H9 (cell line): ENCODE measurements at regions not wholly inside any gene's neighbourhood (a gene's known extent, or its start where the extent isn't known, plus 50 kb on each side); places are given as distances from the start of the nearest gene placed in this dataset.

Source experiments
- DNase-seq: peaks from one replicate; pipeline ENCODE4 v3.0.0-alpha.2; 2017
- H2AFZ ChIP-seq: one replicate; pipeline ENCODE4 v1.6.1; 2013; ENCODE audit warnings: mild to moderate bottlenecking, low read length, control low read depth, moderate library complexity
- H2AK5ac ChIP-seq: 2 replicates; pipeline ENCODE4 v1.6.1; 2013; ENCODE audit warnings: low read length, control low read depth, mixed read lengths; ENCODE audit not compliant: insufficient read length
- H2BK120ac ChIP-seq: one replicate; pipeline ENCODE4 v1.6.1; 2013; ENCODE audit warnings: low read depth, mild to moderate bottlenecking, low read length, control low read depth, inconsistent platforms; ENCODE audit not compliant: poor library complexity, severe bottlenecking
- H2BK12ac ChIP-seq: 2 replicates; pipeline ENCODE4 v1.6.1; 2013; ENCODE audit warnings: low read length, control low read depth, mixed read lengths, low read depth; ENCODE audit not compliant: insufficient read length
- H2BK15ac ChIP-seq: 2 replicates; pipeline ENCODE4 v1.6.1; 2013; ENCODE audit warnings: low read depth, low read length, control low read depth
- H2BK20ac ChIP-seq: one replicate; pipeline ENCODE4 v1.6.1; 2013; ENCODE audit warnings: low read depth, mild to moderate bottlenecking, low read length, control low read depth, inconsistent platforms; ENCODE audit not compliant: poor library complexity, severe bottlenecking
- H2BK5ac ChIP-seq: 2 replicates; pipeline ENCODE4 v1.6.1; 2013; ENCODE audit warnings: low read length, control low read depth, mixed read lengths; ENCODE audit not compliant: insufficient read length
- H3K14ac ChIP-seq: 2 replicates; pipeline ENCODE4 v1.6.1; 2013; ENCODE audit warnings: low read length, control low read depth; ENCODE audit not compliant: insufficient read depth
- H3K18ac ChIP-seq: 2 replicates; pipeline ENCODE4 v1.6.1; 2013; ENCODE audit warnings: low read depth, mild to moderate bottlenecking, mixed read lengths, low read length, control low read depth; ENCODE audit not compliant: insufficient read length
- H3K23ac ChIP-seq: 2 replicates; pipeline ENCODE4 v1.6.1; 2013; ENCODE audit warnings: low read length, control low read depth, mixed read lengths, low read depth; ENCODE audit not compliant: insufficient read length
- H3K23me2 ChIP-seq: 2 replicates; pipeline ENCODE4 v1.6.1; 2013; ENCODE audit warnings: low read depth, mild to moderate bottlenecking, mixed read lengths, low read length, control low read depth; ENCODE audit not compliant: insufficient read length, poor library complexity, severe bottlenecking
- H3K27ac ChIP-seq: 2 replicates; pipeline ENCODE4 v1.5.1; 2013; ENCODE audit warnings: low read length, control low read depth, mixed read lengths, low read depth; ENCODE audit not compliant: insufficient read length
- H3K27me3 ChIP-seq: 2 replicates; pipeline ENCODE4 v1.6.1; 2013; ENCODE audit warnings: low read length, control low read depth, inconsistent platforms; ENCODE audit not compliant: insufficient read depth
- H3K4ac ChIP-seq: 2 replicates; pipeline ENCODE4 v1.6.1; 2013; ENCODE audit warnings: low read depth, mild to moderate bottlenecking, control low read depth, inconsistent platforms, low read length, moderate library complexity
- H3K4me1 ChIP-seq: 2 replicates; pipeline ENCODE4 v1.6.1; 2013; ENCODE audit warnings: low read length, control low read depth, inconsistent platforms; ENCODE audit not compliant: insufficient read depth
- H3K4me2 ChIP-seq: 2 replicates; pipeline ENCODE4 v1.6.1; 2013; ENCODE audit warnings: low read length, control low read depth, mixed read lengths; ENCODE audit not compliant: insufficient read length, insufficient read depth
- H3K56ac ChIP-seq: 2 replicates; pipeline ENCODE4 v1.6.1; 2013; ENCODE audit warnings: low read depth, mild to moderate bottlenecking, mixed read lengths, low read length, control low read depth; ENCODE audit not compliant: insufficient read length
- H3K79me1 ChIP-seq: 2 replicates; pipeline ENCODE4 v1.6.1; 2013; ENCODE audit warnings: low read depth, mild to moderate bottlenecking, moderate library complexity, low read length, control low read depth, inconsistent platforms; ENCODE audit not compliant: insufficient read depth, poor library complexity, severe bottlenecking
- H3K79me2 ChIP-seq: 2 replicates; pipeline ENCODE4 v1.6.1; 2013; ENCODE audit warnings: low read length, control low read depth, inconsistent platforms; ENCODE audit not compliant: insufficient read depth
- H3K9ac ChIP-seq: 2 replicates; pipeline ENCODE4 v1.6.1; 2013; ENCODE audit warnings: low read length, control low read depth, mixed read lengths; ENCODE audit not compliant: insufficient read length; ENCODE audit errors: extremely low read depth
- H3K9me3 ChIP-seq: one replicate; pipeline ENCODE4 v1.6.1; 2013; ENCODE audit warnings: low read depth, low read length, inconsistent platforms; ENCODE audit not compliant: control insufficient read depth
- H3T11ph ChIP-seq: one replicate; pipeline ENCODE4 v1.6.1; 2013; ENCODE audit warnings: mild to moderate bottlenecking, low read length, control low read depth, inconsistent platforms
- H4K20me1 ChIP-seq: one replicate; pipeline ENCODE4 v1.6.1; 2013; ENCODE audit not compliant: control insufficient read depth, insufficient read length, insufficient read depth
- H4K5ac ChIP-seq: 2 replicates; pipeline ENCODE4 v1.6.1; 2013; ENCODE audit warnings: low read depth, mild to moderate bottlenecking, mixed read lengths, low read length, control low read depth; ENCODE audit not compliant: insufficient read length
- H4K8ac ChIP-seq: replicated peaks from 2 replicates; pipeline ENCODE4 v1.6.1; 2013; ENCODE audit warnings: low read length, control low read depth, mixed read lengths, low read depth; ENCODE audit not compliant: insufficient read length
- H4K91ac ChIP-seq: 2 replicates; pipeline ENCODE4 v1.6.1; 2013; ENCODE audit warnings: low read depth, mild to moderate bottlenecking, moderate library complexity, mixed read lengths, low read length, control low read depth; ENCODE audit not compliant: insufficient read length
- H3K27ac Mint-ChIP-seq, 3 experiments: 2 replicates in 2 of 3; 3 replicates in 1 of 3; pipeline ENCODE4 v1.8.0; 2020 to 2021; ENCODE audit warnings: mixed read lengths in 3 of 3, mild to moderate bottlenecking in 1 of 3, moderate library complexity in 1 of 3
- H3K27me3 Mint-ChIP-seq: 2 replicates; pipeline ENCODE4 v1.8.0; 2021; ENCODE audit warnings: low read depth, mild to moderate bottlenecking, moderate library complexity, mixed read lengths
- H3K36me3 Mint-ChIP-seq, 3 experiments: 2 replicates in 2 of 3; 3 replicates in 1 of 3; pipeline ENCODE4 v1.8.0; 2020 to 2021; ENCODE audit warnings: low read depth in 3 of 3, mixed read lengths in 3 of 3; ENCODE audit not compliant: insufficient read depth in 1 of 3
- H3K4me1 Mint-ChIP-seq, 2 experiments: 2 replicates each; pipeline ENCODE4 v1.8.0; 2020; ENCODE audit warnings: mixed read lengths in 2 of 2
- H3K4me3 Mint-ChIP-seq, 2 experiments: 2 replicates in 1 of 2; 3 replicates in 1 of 2; pipeline ENCODE4 v1.8.0; 2020 to 2021; ENCODE audit warnings: mild to moderate bottlenecking in 2 of 2, mixed read lengths in 2 of 2, moderate library complexity in 1 of 2
- H3K9me3 Mint-ChIP-seq, 2 experiments: 2 replicates in 1 of 2; 3 replicates in 1 of 2; pipeline ENCODE4 v1.8.0; 2020; ENCODE audit warnings: mild to moderate bottlenecking in 2 of 2, mixed read lengths in 2 of 2, moderate library complexity in 1 of 2
- CTCF ChIP-seq: fragments of 200-600 bp; sonication (generic); conservative IDR thresholded peaks from 3 replicates; pipeline ENCODE4 v1.8.0; 2021; ENCODE audit warnings: antibody characterized with exemption, mild to moderate bottlenecking
- WGBS: extraction: QIAGEN DNeasy Blood & Tissue Kit; methylation state at CpG from one replicate; pipeline ENCODE4 v1.1.7; 2013; ENCODE audit warnings: missing lambda C conversion rate, low lambda C conversion rate, mixed read lengths; ENCODE audit not compliant: insufficient read length; ENCODE audit errors: extremely low coverage; 5-methylcytosine and 5-hydroxymethylcytosine counted together

- no peak for DNase-seq
- H2BK12ac ChIP-seq = no peak overlapping the region
- no peak overlapping the region for H3K14ac ChIP-seq
- Mint-ChIP-seq H3K4me3 (no peak overlapping the region), H3K36me3 (peaks cover 0 to 4% (median 0%) of the 10 kb centered on the region in 3 experiments; a peak in 1 of 7 replicates), H3K4me1 (peaks cover 29 to 41% of the 10 kb centered on the region in 2 experiments), H3K27ac (no peak overlapping the region), H3K9me3 (peaks cover 2 to 6% of the 10 kb centered on the region in 2 experiments; a peak in 2 of 5 replicates), H3K27me3 (peaks cover 14% of the 10 kb centered on the region)
- WGBS = no CpG with 5 or more reads among the region's 4 CpGs
- no peak overlapping the region for H3K4me2 ChIP-seq
- no peak overlapping the region for H2BK120ac ChIP-seq
- no peaks in the 10 kb centered on the region for H3K23me2 ChIP-seq
- TF ChIP-seq CTCF = no peak
- no peak overlapping the region for H3K4ac ChIP-seq
- no peak overlapping the region for H2BK15ac ChIP-seq
- no peak overlapping the region for H3K56ac ChIP-seq
- H3K79me2 ChIP-seq = no peaks in the 10 kb centered on the region
- no peaks in the 10 kb centered on the region for H3K4me1 ChIP-seq
- H3K27ac ChIP-seq = no peak overlapping the region
- H3K18ac ChIP-seq = no peak overlapping the region
- no peak overlapping the region for H4K8ac ChIP-seq
- H2AFZ ChIP-seq = no peak overlapping the region
- no peak overlapping the region for H3K23ac ChIP-seq
- H4K20me1 ChIP-seq = no peaks in the 10 kb centered on the region
- H3K9ac ChIP-seq = no peak overlapping the region
- no peak overlapping the region for H3T11ph ChIP-seq
- no peaks in the 10 kb centered on the region for H3K9me3 ChIP-seq
- H4K5ac ChIP-seq = no peak overlapping the region
- no peak overlapping the region for H2BK5ac ChIP-seq
- no peak overlapping the region for H2AK5ac ChIP-seq
- H3K27me3 ChIP-seq = no peaks in the 10 kb centered on the region
- no peak overlapping the region for H4K91ac ChIP-seq
- no peaks in the 10 kb centered on the region for H3K79me1 ChIP-seq
- H2BK20ac ChIP-seq = no peak overlapping the region
These were observed 167.6 kb downstream of the NXPE2 start for GRCh38 chr11:114845766-114846415.
